Activated T-cell treated with anti-CD3 and anti-CD28 coated beads, Interleukin-2, amount 50 U/mL, for 24 hours (primary cell): ENCODE measurements at regions not wholly inside any gene's neighbourhood (a gene's known extent, or its start where the extent isn't known, plus 50 kb on each side); places are given as distances from the start of the nearest gene placed in this dataset.

ENCODE experiments used
- DNase-seq: peaks from one replicate; pipeline ENCODE4 v3.0.0-alpha.2; 2020
- H3K27ac Mint-ChIP-seq: 2 replicates; pipeline ENCODE4 v1.8.0; 2020; ENCODE audit warnings: mild to moderate bottlenecking, mixed read lengths
- H3K27me3 Mint-ChIP-seq: 2 replicates; pipeline ENCODE4 v1.8.0; 2020; ENCODE audit warnings: mixed read lengths
- H3K36me3 Mint-ChIP-seq: 2 replicates; pipeline ENCODE4 v1.8.0; 2020; ENCODE audit warnings: low read depth, mixed read lengths
- H3K4me1 Mint-ChIP-seq: 2 replicates; pipeline ENCODE4 v1.8.0; 2020; ENCODE audit warnings: low read depth, mixed read lengths
- H3K4me3 Mint-ChIP-seq: 2 replicates; pipeline ENCODE4 v1.8.0; 2020; ENCODE audit warnings: mild to moderate bottlenecking, moderate library complexity, mixed read lengths
- H3K9me3 Mint-ChIP-seq: 2 replicates; pipeline ENCODE4 v1.8.0; 2020; ENCODE audit warnings: mixed read lengths

DNA sequence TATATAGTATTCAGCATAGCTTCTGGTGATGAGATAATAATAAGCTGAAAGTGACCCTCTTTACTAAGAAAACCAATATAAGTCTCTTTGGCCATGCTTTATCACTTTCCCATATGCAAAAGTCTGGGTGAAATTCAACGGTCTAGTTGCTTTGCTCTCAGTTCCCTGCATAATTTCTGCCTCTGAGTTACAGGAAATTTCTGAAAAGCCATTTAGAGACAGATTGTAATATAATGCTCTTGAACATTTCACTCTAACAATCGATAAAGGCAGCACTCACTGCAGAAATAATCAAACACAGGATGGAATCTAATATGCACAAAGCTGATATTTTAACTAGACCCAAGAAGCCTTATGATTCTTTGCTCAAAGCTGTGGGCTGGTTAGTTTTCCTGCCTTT, 100.1 kb upstream of the LIFR start:
- Mint-ChIP-seq H3K36me3 (no peaks in the 10 kb centered on the region), H3K4me1 (no peaks in the 10 kb centered on the region), H3K9me3 (no peaks in the 10 kb centered on the region), H3K27ac (no peak overlapping the region), H3K27me3 (peaks cover 27% of the 10 kb centered on the region), H3K4me3 (no peak overlapping the region)
- no peak for DNase-seq

- H3K27me3 Mint-ChIP-seq = peaks cover 31% of the 10 kb centered on the region
- no peaks in the 10 kb centered on the region for H3K4me1 Mint-ChIP-seq
- no peaks in the 10 kb centered on the region for H3K36me3 Mint-ChIP-seq
- H3K4me3 Mint-ChIP-seq = no peak overlapping the region
- DNase-seq = no peak
- no peaks in the 10 kb centered on the region for H3K9me3 Mint-ChIP-seq
- no peak overlapping the region for H3K27ac Mint-ChIP-seq
Observed at GRCh38 chr5:38657020-38657419, 100.6 kb upstream of the LIFR start.

- Mint-ChIP-seq H3K27me3 (peaks cover 47% of the 10 kb centered on the region), H3K4me3 (no peak overlapping the region), H3K36me3 (no peaks in the 10 kb centered on the region), H3K4me1 (no peaks in the 10 kb centered on the region), H3K9me3 (no peaks in the 10 kb centered on the region), H3K27ac (no peak overlapping the region)
- no peak for DNase-seq
Observed at GRCh38 chr5:38660194-38660668, 103.8 kb upstream of the LIFR start.

GRCh38 chr5:38662090-38662489, 105.6 kb upstream of the LIFR start:
- H3K4me1 Mint-ChIP-seq = no peaks in the 10 kb centered on the region
- peaks cover 51% of the 10 kb centered on the region for H3K27me3 Mint-ChIP-seq
- DNase-seq = no peak
- no peak overlapping the region for H3K4me3 Mint-ChIP-seq
- H3K27ac Mint-ChIP-seq = no peak overlapping the region
- no peaks in the 10 kb centered on the region for H3K9me3 Mint-ChIP-seq
- no peaks in the 10 kb centered on the region for H3K36me3 Mint-ChIP-seq

DNA sequence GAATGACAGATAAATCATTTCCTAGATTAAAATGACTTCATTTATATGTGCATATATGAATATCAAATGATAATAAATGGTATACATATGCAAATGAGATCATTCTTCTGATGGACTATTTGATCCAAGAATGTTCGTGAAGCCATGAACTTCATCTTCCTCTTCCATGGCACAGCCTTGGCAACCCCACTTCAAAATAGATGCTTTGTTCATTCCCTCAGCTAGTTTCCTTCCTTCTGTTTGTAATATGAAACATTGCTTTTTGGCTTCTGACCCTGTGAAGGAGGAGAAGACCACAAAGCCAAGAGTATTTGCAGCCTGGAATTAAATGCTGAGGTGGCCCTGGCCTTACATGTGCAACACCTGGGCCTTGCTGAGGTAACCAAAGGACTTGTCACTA, 106.8 kb upstream of the LIFR start:
- H3K4me1 Mint-ChIP-seq = no peaks in the 10 kb centered on the region
- H3K36me3 Mint-ChIP-seq = no peaks in the 10 kb centered on the region
- H3K4me3 Mint-ChIP-seq = no peak overlapping the region
- H3K9me3 Mint-ChIP-seq = no peaks in the 10 kb centered on the region
- peaks cover 49% of the 10 kb centered on the region for H3K27me3 Mint-ChIP-seq
- H3K27ac Mint-ChIP-seq = no peak overlapping the region
- DNase-seq = no peak

DNA sequence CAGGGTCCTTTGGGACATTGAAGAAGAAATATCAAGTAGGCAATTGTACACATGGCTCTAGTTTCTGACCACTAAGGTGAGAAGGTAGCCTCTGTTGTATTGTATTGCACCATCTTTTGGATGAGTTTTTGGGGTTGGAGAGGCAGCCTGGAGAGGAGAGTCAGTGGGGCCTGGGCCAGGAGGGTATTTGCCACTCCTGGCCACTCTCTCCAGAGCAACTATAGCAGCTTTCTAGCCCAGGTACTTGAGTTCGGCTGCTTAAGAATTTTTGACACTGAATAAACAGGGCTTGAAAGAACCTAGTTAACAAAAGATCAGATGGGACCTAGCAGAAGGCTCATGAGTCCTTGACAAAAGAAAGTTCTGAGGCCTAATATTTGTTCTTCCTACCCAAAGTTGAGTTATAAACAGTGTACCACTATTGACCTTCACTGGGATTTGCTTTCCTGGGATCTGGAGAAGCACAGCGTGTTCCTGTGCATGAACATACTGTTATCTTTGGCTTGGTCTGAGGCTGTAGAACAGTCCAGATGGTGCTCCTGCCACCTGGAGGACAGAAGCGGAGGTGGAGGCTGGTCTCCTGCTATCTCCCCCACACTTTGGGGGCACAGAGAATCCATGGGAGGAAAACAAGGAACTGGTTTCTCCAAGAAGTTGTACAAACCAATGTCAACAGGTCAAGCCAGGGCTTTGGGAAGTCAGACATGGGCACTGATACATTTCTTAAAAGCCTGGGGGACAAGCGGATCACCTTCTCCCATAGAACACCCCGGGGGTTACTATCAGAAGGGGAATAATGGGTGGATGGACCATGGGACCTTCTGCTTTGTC, 110.4 kb upstream of the LIFR start:
- H3K4me1 Mint-ChIP-seq = no peaks in the 10 kb centered on the region
- no peak overlapping the region for H3K4me3 Mint-ChIP-seq
- no peaks in the 10 kb centered on the region for H3K36me3 Mint-ChIP-seq
- H3K27me3 Mint-ChIP-seq = peaks cover 37% of the 10 kb centered on the region
- H3K27ac Mint-ChIP-seq = no peak overlapping the region
- DNase-seq = no peak
- H3K9me3 Mint-ChIP-seq = no peaks in the 10 kb centered on the region

- DNase-seq = no peak
- H3K36me3 Mint-ChIP-seq = no peaks in the 10 kb centered on the region
- no peaks in the 10 kb centered on the region for H3K9me3 Mint-ChIP-seq
- no peak overlapping the region for H3K4me3 Mint-ChIP-seq
- H3K4me1 Mint-ChIP-seq = no peaks in the 10 kb centered on the region
- peaks cover 38% of the 10 kb centered on the region for H3K27me3 Mint-ChIP-seq
- no peak overlapping the region for H3K27ac Mint-ChIP-seq
Observed at GRCh38 chr5:38667499-38667776, 111.0 kb upstream of the LIFR start.

DNA sequence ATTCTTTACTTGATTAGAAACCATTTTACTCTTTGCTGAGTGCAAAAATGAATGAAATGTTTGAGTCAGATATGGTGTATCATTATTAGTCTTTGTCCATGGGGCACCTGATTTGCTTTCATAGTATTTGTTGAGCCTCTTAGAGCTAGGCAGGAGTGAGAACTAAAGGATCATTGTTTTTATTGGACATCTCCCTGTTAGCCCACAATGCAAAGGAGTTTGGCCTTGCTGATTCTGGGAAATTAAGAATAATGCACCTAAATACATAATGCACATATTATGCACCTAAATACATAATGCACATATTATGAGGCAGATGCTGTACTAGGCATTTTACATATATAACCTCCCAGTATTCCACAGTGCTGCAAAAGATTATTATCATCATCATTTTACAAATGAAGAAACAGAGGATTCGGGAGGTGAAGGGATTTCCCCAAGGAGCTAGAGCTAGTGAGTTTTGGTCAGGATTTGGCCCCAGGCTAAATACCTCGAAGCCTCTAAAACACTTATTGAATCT, 113.0 kb upstream of the LIFR start:
- Mint-ChIP-seq H3K27ac (no peak overlapping the region), H3K9me3 (no peaks in the 10 kb centered on the region), H3K4me3 (no peak overlapping the region), H3K36me3 (no peaks in the 10 kb centered on the region), H3K4me1 (no peaks in the 10 kb centered on the region), H3K27me3 (peaks cover 40% of the 10 kb centered on the region)
- DNase-seq = no peak

GRCh38 chr5:38670066-38670465, 113.6 kb upstream of the LIFR start:
- DNase-seq = no peak
- Mint-ChIP-seq H3K4me3 (no peak overlapping the region), H3K36me3 (no peaks in the 10 kb centered on the region), H3K4me1 (no peaks in the 10 kb centered on the region), H3K27me3 (peaks cover 33% of the 10 kb centered on the region), H3K27ac (no peak overlapping the region), H3K9me3 (no peaks in the 10 kb centered on the region)

DNA sequence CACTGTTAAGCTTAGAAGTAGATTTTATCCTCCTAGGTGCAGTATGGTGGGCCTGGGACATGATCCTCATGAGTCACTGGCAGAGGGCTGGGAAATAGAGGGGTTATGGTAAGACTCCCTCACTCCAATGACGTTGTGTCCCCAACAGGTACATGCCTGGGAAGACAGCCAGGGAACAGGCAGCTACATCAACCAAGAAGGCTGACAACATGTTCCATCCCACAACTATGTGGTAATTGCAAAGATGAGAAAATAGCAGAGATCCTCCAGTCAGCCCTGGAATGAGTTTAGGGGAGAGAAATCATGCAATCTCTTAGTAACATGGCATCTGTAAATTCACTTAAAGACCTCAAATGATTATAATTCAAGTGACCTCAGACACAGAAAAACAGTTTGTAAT, 114.4 kb upstream of the LIFR start:
- Mint-ChIP-seq H3K4me1 (no peaks in the 10 kb centered on the region), H3K27ac (no peak overlapping the region), H3K4me3 (no peak overlapping the region), H3K36me3 (no peaks in the 10 kb centered on the region), H3K27me3 (peaks cover 31% of the 10 kb centered on the region), H3K9me3 (no peaks in the 10 kb centered on the region)
- no peak for DNase-seq

DNA sequence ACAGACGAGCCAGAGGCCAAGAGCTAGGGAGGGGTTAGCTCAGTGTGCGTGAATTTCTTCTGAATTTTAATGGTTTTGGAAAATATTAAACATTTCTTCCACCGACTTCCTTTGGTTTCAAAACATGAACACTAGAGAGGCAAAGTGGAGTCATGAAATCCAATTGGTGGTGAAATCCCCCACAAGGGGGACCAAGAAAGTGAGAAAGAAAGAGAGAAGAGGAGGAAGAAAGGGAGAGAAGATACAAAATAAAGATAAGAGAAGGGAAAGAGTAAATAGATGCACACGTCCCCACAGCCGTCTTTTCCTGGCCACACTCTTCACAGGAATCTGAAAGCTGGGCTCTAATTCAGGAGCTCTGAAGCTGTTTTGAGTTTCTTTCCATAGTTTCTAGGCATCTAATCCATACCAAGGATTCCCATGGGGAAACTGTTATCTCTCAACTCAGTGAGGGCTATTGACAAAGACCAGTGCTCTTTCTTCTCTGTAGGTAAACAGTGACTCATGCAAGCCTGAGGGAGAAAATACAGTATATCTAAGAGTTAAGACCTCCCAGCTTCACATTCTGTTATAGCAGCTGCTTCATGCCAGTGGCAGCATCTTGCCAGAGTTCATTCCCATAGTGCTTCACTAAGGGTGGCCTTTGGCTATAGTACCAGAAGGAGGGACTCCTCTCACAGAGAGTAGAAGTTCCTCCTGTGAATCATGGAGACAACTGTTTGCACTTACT, 115.8 kb upstream of the LIFR start:
- H3K4me3 Mint-ChIP-seq = no peak overlapping the region
- H3K9me3 Mint-ChIP-seq = no peaks in the 10 kb centered on the region
- no peaks in the 10 kb centered on the region for H3K4me1 Mint-ChIP-seq
- H3K27ac Mint-ChIP-seq = no peak overlapping the region
- no peaks in the 10 kb centered on the region for H3K36me3 Mint-ChIP-seq
- peaks cover 25% of the 10 kb centered on the region for H3K27me3 Mint-ChIP-seq
- DNase-seq = no peak

- Mint-ChIP-seq H3K27ac (no peak overlapping the region), H3K27me3 (peaks cover 25% of the 10 kb centered on the region), H3K4me1 (no peaks in the 10 kb centered on the region), H3K9me3 (no peaks in the 10 kb centered on the region), H3K36me3 (no peaks in the 10 kb centered on the region), H3K4me3 (no peak overlapping the region)
- DNase-seq = no peak
Observed at GRCh38 chr5:38673671-38674071, 117.2 kb upstream of the LIFR start.

DNA sequence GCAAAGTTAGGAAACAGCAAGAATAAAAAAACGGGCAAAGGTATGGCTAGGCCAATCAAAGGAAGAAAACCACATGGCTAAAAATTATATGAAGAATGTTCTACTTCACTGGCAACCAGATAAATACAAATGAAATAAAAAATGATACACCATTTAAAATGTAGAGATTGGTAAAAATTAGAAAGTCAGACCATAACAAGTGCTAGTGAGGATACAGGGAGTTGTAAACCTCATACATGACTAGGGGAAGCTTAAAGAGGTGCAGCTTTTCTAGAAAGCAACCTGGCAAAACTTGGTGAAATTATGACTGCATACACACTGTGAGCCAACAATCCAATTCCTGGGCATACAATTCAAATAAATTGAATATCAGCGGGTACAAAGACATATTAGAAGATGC, 119.0 kb upstream of the LIFR start:
- H3K4me3 Mint-ChIP-seq = no peak overlapping the region
- peaks cover 23% of the 10 kb centered on the region for H3K27me3 Mint-ChIP-seq
- DNase-seq = no peak
- no peaks in the 10 kb centered on the region for H3K9me3 Mint-ChIP-seq
- no peaks in the 10 kb centered on the region for H3K36me3 Mint-ChIP-seq
- H3K27ac Mint-ChIP-seq = no peak overlapping the region
- H3K4me1 Mint-ChIP-seq = no peaks in the 10 kb centered on the region

GRCh38 chr5:38677636-38678035, 121.2 kb upstream of the LIFR start:
- Mint-ChIP-seq H3K27ac (no peak overlapping the region), H3K9me3 (no peaks in the 10 kb centered on the region), H3K36me3 (no peaks in the 10 kb centered on the region), H3K4me1 (no peaks in the 10 kb centered on the region), H3K27me3 (peaks cover 13% of the 10 kb centered on the region), H3K4me3 (no peak overlapping the region)
- DNase-seq = no peak

DNA sequence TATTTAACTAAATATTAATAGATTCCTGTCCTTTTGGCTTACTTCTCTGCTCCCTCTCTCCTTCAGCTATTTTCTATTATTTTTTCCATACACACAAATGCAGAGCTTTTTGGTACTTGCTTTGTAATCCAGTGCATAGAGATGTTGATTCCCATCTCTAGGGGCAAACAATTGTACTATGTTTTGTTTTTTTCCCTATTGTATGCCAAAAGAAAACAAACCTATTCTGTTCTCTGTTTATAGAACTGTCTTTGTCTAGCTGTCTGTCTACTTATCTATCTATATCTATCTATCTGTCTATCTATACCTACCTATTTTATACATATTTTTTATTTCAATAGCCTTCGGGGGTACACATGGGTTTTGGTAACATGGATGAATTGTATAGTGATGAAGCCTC, 121.6 kb upstream of the LIFR start:
- Mint-ChIP-seq H3K4me3 (no peak overlapping the region), H3K27ac (no peak overlapping the region), H3K36me3 (no peaks in the 10 kb centered on the region), H3K27me3 (peaks cover 13% of the 10 kb centered on the region), H3K4me1 (no peaks in the 10 kb centered on the region), H3K9me3 (no peaks in the 10 kb centered on the region)
- DNase-seq = no peak
